ENCODE measurements at regions not wholly inside any gene's neighbourhood (a gene's known extent, or its start where the extent isn't known, plus 50 kb on each side); places are given as distances from the start of the nearest gene placed in this dataset.

- no peak overlapping the region for H3K27ac ChIP-seq (ENCODE audit: low read depth, low read length, poor library complexity, severe bottlenecking)
- no peaks in the 10 kb centered on the region for H3K36me3 ChIP-seq (ENCODE audit: insufficient read depth, low read length)
- H3K9me3 ChIP-seq (ENCODE audit: low read length) = no peaks in the 10 kb centered on the region
- H3K4me2 ChIP-seq (ENCODE audit: low read length) = no peak overlapping the region
- H3K9me2 ChIP-seq (ENCODE audit: insufficient read depth, low read length) = no peaks in the 10 kb centered on the region
- no peaks in the 10 kb centered on the region for H4K20me1 ChIP-seq (ENCODE audit: insufficient read depth, low read length)
- CTCF ChIA-PET (ENCODE audit: unreplicated experiment) = no interaction called here
- no peak overlapping the region for H2AFZ ChIP-seq (ENCODE audit: low read length)
- H3K4me3 ChIP-seq (ENCODE audit: low read depth, low read length, poor library complexity, severe bottlenecking) = no peak overlapping the region
- no peaks in the 10 kb centered on the region for H3K79me2 ChIP-seq (ENCODE audit: insufficient read depth, low read depth, low read length)
- no peak for TF ChIP-seq CTCF (conservative IDR thresholded peaks at IDR 0.05; ENCODE audit: low read length)
- TF ChIP-seq EZH2phosphoT487 (IDR thresholded peaks at IDR 0.05; ENCODE audit: borderline replicate concordance, low read depth, low read length) = no peak
- BruUV-seq (replicated peaks) = no TSS peak
- POLR2A ChIA-PET = no interaction called here
- no peak for DNase-seq (ENCODE audit: low spot score)
- no peaks in the 10 kb centered on the region for H3K4me1 ChIP-seq (ENCODE audit: insufficient read depth, low read length, poor library complexity, severe bottlenecking)
- intact Hi-C loops (cut with micrococcal nuclease; ENCODE audit: unreplicated experiment) = no loop called here
These were observed 72.7 kb upstream of the CNIH3 start for GRCh38 chr1:224543453-224543852.

GRCh38 chr1:224544346-224545110 is 71.6 kb upstream of the CNIH3 start:
- Histone ChIP-seq H3K79me2 (ENCODE audit: insufficient read depth, low read depth, low read length) (no peaks in the 10 kb centered on the region), H3K4me1 (ENCODE audit: insufficient read depth, low read length, poor library complexity, severe bottlenecking) (no peaks in the 10 kb centered on the region), H2AFZ (ENCODE audit: low read length) (no peak overlapping the region), H3K36me3 (ENCODE audit: insufficient read depth, low read length) (no peaks in the 10 kb centered on the region), H4K20me1 (ENCODE audit: insufficient read depth, low read length) (no peaks in the 10 kb centered on the region), H3K9me3 (ENCODE audit: low read length) (no peaks in the 10 kb centered on the region), H3K9me2 (ENCODE audit: insufficient read depth, low read length) (no peaks in the 10 kb centered on the region), H3K4me2 (ENCODE audit: low read length) (no peak overlapping the region), H3K4me3 (ENCODE audit: low read depth, low read length, poor library complexity, severe bottlenecking) (no peak overlapping the region), H3K27ac (ENCODE audit: low read depth, low read length, poor library complexity, severe bottlenecking) (no peak overlapping the region)
- no TSS peak for BruUV-seq (replicated peaks)
- no peak for DNase-seq (ENCODE audit: low spot score)
- intact Hi-C loops (cut with micrococcal nuclease; ENCODE audit: unreplicated experiment) = no loop called here
- ChIA-PET CTCF (ENCODE audit: unreplicated experiment) (no interaction called here), POLR2A (no interaction called here)
- TF ChIP-seq CTCF (conservative IDR thresholded peaks at IDR 0.05; ENCODE audit: low read length) = no peak
- TF ChIP-seq EZH2phosphoT487 (IDR thresholded peaks at IDR 0.05; ENCODE audit: borderline replicate concordance, low read depth, low read length) = no peak

- CTCF ChIA-PET (ENCODE audit: unreplicated experiment) = no interaction called here
- Histone ChIP-seq H3K9me3 (ENCODE audit: low read length) (no peaks in the 10 kb centered on the region), H3K9me2 (ENCODE audit: insufficient read depth, low read length) (no peaks in the 10 kb centered on the region), H3K27ac (ENCODE audit: low read depth, low read length, poor library complexity, severe bottlenecking) (no peak overlapping the region), H4K20me1 (ENCODE audit: insufficient read depth, low read length) (no peaks in the 10 kb centered on the region), H2AFZ (ENCODE audit: low read length) (no peak overlapping the region), H3K4me1 (ENCODE audit: insufficient read depth, low read length, poor library complexity, severe bottlenecking) (no peaks in the 10 kb centered on the region), H3K4me2 (ENCODE audit: low read length) (no peak overlapping the region), H3K4me3 (ENCODE audit: low read depth, low read length, poor library complexity, severe bottlenecking) (no peak overlapping the region), H3K79me2 (ENCODE audit: insufficient read depth, low read depth, low read length) (no peaks in the 10 kb centered on the region), H3K36me3 (ENCODE audit: insufficient read depth, low read length) (no peaks in the 10 kb centered on the region)
- TF ChIP-seq CTCF (conservative IDR thresholded peaks at IDR 0.05; ENCODE audit: low read length) (no peak), EZH2phosphoT487 (IDR thresholded peaks at IDR 0.05; ENCODE audit: borderline replicate concordance, low read depth, low read length) (no peak)
- intact Hi-C loops (cut with micrococcal nuclease; ENCODE audit: unreplicated experiment) = no loop called here
- no TSS peak for BruUV-seq (replicated peaks)
- no peak for DNase-seq (ENCODE audit: low spot score)
- POLR2A ChIA-PET = interaction anchor here (0.5 kb wide), 1 partner anchor 1722 kb away, joined by 7 read pairs; no protein-coding TSS in a partner anchor
These were observed 70.5 kb upstream of the CNIH3 start for GRCh38 chr1:224545571-224545970.
